Left kidney (tissue), 1 donor: ENCODE measurements at regions not wholly inside any gene's neighbourhood (a gene's known extent, or its start where the extent isn't known, plus 50 kb on each side); places are given as distances from the start of the nearest gene placed in this dataset.

Source experiments
- DNase-seq: peaks from one replicate; pipeline ENCODE4 v3.0.0-alpha.2; 2013

DNA sequence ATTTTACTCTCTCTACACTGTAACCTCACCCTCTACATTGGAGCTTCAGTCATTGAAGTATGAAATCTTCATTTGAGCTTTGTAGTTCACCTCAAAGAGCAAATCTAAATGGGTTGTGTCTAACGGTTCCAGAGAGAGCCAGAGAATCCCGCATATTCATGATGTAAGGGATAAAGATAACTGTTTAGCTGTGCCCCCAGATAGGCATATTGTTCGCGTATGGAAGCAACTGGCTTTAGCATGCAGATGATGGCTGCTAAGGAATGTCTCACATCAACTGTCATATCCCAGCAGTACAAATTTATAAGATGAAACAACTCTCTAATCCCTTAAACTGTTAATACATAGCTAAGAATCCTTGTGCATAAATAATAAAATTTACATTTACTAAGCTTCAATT is 412.7 kb upstream of the ROBO2 start:
- DNase-seq = no peak

DNA sequence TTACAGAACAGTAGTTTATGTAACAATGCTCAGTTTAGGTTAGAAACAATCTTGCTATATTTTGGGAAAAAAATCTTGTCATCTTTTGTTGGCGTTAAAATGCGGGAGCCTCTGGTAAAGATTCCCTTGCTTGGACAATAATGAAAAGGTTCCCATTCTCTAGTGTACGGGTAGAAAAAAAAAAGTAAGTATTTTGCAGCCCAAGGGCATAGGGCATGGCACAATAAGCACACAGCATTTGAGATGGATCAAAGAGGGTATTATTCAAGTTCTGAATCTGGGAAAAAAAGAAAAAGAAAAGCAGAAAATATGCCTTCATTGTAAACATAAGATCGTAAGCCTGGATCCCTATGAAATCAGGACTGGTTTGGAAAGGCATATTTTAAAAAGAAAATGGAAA is 408.6 kb upstream of the ROBO2 start:
- no peak for DNase-seq

DNA sequence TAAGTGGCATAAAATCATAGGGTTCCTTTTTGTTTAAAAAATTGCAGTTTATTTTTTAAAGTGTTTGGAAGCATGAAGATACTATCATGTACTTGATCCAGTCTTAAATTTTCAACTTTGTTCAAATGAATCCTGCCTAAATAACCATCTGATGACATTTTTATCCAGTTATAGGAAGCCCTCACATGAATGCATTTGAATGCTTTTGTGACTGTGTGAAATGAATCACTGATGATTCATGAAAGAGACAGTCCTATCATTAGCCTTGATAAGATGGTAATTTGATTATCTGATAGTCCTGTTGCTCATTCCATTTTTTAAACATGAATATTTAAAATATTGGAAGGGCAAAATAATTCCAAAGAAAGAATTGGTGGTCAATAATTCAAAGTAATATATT is 401.9 kb upstream of the ROBO2 start:
- no peak for DNase-seq

DNA sequence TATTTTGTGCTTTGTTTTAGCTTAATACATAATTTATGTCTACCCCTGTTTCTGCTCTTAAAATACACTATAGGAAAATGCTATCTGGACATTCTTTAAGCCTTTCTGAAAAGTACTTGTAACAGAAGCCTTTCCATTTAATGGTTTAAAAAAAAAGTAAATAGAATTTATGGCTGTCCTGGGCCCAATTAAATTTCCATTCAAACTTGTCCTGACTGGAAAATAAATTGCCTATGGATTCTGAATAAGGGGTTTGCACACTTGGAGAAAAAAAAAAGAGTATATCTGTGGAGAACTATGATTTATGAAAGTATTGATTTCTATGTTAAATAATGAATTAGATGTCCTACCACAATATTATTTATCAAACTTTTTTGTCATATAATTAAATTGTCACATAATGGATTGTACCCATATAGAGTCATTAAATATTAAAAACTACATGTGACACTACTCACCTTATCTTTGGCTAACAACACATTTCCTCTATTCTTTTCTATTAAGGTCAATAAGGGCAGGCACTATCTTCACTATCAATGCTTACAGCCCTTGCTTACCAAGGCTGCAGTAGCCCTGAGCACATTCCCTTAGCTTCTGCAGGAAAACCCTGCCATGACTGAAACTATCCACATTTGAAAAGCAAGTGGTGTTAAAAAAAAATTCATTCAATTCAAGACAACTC is 396.1 kb upstream of the ROBO2 start:
- DNase-seq = peak; percentile 24

DNA sequence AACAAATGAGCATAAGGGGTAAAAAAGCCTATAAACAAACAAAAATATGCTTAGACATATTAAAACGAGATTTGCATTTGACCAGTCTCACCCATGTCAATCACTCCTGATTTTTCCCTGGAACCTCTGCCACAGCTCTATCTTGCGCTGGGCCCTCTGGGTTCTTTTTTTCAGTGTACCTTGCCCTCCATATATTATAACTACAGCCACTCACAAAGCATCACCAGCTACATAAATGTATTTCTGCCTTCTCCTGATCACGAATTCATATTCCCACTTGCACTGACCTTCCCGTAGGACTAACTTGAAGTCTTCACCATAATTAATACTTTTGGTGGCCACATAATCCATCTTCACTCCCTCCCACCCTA is 395.6 kb upstream of the ROBO2 start:
- DNase-seq = no peak

DNA sequence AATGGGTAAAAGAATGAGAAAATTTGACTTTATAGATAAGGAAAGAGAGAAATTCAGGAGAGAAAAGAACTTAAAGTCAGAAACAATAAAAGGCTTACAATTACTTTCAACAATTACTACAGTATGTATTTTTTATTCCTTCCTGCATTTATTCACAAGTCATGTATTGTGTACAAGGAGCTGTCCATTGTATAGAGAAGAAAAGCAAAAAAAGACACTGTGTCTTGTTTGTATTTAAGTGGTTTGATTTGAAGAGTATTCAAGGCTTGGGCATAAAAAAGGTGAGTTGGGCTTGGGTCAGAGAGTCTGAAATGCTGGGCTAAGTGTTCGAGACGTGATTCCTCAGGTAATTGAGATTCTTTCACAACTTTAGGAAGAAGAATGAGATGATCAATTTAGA is 394.2 kb upstream of the ROBO2 start:
- no peak for DNase-seq

DNA sequence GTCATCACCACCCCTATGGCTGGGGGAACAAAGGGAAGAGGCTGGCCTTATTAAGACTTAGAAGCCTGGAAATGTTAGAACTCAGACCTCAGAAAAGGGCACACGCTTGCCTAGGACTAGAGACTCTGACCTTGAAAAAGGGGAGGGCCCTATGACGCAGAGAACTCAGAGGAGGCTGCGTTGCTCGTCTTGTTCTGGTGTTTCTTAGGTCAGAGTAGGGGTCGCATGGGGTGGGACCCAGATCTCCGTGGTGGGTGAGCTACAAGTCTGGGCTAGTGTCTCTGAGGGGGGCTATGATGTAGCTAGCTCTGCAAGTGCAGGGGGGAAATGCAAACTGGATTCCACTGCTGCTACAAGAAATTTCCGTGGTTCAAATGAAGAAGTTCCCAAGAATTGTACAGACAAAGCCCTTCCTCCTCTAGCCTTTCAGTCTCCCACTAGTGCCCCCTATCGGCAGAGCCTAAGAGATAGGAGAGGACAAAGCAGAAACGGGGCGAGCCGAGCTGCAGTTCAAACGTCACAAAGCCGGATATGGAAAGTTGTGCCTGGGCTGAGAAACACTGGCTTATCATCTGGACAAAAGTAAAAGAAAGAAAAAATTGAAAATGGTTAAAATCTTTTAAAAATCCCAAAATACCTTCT is 392.9 kb upstream of the ROBO2 start:
- DNase-seq = no peak

DNA sequence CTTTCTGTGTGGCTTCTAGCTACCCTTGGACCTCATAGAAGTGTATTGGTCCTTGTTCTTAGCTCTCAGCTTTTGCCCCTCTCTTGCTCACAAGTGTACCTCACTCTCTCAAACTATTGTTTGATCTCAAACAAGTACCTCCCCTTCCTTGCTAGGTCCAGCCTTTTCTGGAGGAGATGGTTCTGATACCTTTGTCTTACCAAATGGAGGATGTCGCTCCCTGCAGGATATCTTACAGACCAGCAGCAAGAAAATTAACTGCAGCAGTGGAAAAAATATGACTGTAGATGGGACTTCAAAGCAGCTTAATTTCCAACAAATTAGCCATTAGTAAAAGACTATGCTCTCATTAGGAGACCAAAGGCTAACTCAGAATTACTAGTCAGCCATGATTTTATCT is 388.1 kb upstream of the ROBO2 start:
- DNase-seq = no peak

DNA sequence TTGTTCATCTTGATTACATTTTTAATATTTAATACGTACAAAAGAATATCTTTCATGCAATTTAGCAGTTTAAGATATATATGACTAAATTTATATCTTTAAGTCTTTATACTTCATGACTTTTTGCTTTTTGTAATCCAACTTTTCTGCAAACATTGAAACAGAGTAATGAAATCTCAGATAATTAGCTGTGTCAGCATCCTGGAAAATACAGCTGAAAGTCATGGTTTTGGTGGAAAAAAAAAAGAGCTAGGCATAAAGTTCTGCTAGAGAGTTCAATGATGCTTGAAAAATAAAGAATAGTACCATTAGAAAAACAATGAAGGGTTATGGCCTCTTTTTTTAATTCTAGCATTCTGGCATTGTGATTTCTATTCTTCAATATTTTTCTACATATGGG is 387.4 kb upstream of the ROBO2 start:
- DNase-seq = no peak

DNA sequence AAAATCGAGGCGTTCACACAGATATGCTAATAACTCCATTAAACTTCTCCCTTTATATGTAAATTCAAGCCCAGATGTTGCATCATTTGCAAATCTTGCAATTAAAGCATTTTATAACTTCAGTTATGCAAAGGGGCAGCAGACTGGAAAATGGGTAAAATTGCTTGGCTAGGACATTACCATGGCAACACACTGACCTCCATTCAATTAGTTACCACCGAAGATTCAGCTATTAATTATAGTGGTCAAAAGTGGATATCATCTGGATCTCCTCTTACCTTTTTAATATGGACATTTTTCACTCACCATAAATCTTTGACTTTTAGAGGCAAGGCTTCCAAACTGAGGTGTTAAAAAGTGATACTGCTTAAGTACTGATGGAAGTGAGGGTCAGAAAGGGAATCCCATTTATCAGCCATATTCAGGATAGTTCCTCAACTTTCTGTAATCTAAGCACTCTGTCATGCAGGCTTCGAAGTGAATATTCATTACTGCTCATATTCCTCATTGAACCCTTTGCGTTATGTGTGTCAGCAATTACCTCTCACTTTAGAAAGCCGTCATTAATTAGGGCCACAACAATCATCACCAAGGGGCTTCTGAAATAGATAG is 386.2 kb upstream of the ROBO2 start:
- no peak for DNase-seq

DNA sequence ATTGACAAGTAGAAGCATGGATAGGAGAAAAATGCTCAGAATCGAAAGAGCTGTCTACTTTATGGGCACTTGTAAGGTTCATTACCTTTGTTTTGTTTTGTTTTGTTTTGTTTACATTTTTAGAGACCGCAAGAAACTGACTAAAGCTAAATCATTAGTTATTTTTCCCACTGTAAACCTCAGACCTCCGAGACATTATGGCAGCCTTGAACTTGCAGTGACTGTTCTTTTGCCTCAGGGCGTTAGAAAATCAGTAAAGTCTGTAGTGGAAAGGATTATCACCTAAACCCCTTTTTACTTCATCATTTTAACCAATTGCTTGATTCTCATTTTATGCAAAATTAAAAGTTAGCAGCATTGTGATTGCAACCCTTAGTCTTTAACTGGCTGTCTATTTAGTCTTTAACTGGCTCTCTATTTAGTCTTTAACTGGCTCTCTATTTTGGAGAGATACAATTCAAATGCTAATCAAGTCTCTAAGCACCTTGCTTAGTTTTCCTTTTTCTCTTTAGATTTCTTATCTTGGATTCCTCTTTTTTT is 383.3 kb upstream of the ROBO2 start:
- DNase-seq = no peak

DNA sequence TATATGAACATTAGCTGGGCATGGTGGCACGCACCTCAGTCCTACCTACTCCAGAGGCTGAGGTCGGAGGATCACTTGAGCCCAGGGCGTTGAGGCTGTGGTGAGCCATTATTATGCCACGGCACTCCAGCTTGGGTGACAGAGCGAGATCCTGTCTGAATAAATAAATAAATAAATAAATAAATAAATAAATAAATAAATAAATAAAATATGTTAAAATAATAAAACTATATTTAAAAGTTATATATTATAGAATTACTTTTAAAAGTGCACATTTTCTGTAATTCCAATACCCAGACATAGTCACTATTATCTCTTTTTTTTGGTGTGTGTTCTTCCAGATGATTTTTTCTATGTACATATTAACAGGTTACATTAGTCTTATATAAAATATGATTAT is 382.0 kb upstream of the ROBO2 start:
- no peak for DNase-seq

DNA sequence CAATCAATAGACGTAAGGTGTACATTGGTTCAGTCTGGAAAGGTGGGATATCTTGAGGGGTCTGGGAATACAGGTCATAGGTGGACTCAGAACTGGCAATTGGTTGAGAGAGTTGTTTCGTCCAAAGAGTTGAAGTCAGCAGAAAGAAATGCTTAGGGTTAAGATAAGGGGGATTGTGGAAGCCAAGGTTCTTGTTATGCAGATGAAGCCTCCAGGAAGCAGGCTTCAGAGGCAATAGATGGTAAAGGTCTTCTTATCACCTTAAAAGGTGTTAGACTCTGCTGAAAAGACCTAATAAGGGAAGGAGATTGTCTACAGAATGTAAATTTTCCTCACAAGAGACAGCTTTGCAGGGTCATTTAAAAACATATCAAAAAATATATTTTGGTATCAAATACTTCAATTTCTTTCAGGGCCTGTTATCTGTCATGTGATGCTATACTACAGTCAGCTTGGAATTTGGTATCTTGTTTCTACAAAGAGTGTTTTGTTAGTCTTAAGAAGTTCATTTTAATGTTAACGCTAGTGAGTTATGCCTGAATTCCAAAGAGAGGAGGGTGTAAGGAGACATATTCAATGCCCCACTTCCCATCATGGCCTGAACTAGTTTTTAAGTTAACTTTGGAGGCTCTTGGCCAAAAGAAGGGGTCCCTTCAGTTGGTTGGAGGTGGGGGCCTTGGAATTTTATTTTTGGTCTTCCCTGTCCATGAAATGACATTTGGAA is 378.2 kb upstream of the ROBO2 start:
- DNase-seq = no peak

DNA sequence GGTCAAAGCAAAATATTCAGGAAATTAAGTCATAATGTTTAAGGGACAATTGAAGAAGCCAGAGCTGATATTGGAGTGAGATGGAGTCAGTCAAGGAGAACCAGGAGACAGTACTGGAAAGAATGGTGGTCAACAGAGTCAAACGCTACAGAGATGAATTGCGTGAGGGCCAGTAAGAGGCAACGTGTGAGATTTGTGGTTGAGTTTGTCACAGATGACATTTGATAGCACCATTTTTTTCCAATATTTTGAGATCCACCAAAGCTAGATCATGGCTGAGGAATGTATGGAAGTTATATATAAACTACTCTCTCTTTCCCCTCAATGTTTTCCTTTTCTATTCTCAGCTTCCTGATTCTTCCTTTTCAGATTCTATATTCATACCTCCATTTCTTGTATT is 375.1 kb upstream of the ROBO2 start:
- no peak for DNase-seq

DNA sequence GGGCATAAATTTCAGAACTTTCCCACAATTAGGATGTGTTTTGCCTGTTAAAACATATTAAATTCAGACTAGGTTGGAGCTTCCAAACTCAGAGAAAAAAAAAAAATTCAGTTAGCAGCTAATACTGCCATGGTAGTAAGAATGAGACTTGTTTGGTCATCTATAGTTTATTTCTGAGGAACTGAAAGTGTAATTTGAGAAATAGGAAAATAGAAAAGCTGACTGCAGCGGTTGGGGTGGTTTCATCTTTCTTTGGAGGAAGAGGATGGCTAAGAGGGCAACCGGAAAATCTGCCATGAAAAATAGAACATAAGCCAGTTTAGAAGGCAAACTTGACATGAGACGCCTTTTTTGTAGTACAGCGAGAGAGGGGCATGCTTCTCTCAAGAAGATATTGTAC is 371.2 kb upstream of the ROBO2 start:
- DNase-seq = no peak

DNA sequence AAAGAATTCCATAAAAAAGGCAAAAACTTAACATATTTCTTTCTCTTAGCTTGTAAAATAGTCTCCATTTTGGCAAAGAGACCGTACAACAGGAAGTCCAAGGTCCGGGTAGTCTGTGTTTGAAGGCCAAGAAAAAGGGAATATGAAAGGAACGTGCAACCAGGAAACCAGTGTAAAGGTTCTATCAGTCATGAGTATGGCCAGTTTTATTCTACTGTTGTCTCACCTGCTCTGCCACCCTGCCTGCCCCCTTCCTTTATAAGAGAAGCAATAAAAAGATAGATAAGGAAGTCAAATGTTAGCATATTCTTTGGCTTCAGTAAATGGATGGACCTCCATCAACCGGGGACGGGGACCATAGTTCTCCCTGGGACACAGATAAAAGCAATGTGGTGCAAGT is 370.6 kb upstream of the ROBO2 start:
- no peak for DNase-seq

DNA sequence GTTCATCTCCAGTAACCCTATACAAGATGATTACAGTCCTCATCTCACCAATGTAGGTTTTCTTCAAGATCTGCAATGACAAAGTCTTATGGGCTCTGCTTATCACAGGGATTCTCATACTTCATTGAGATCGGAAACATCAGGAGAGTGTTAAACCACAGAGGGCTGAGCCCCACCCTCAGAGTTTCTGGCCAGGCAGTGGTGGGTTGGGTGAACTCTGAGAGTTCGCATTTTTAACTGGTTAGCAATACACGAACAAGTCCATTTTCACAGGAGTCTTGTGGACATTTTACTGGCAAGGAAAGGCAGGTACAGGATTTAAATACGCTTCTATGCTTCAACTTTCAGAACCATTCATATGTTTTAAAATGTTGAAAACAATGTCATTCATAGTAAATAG is 366.7 kb upstream of the ROBO2 start:
- no peak for DNase-seq

DNA sequence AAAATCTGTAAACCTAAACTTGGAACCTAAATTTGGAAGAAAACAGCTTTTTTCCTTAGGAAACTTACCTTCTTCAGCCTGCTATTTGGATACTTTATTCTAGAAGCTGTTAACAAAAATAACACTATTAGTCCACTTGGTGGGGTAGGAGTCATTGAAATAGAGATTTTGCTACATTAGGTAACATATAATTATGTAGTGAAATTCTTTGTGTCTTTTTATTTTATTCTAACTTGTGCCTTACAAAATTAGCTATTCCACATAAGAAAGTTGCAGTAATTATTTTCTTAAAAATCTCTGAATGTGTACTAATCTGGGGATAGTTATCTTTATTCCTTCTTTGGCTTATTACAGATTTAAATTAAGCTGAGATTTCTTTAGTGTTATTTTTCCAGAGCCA is 360.4 kb upstream of the ROBO2 start:
- peak; percentile 38 for DNase-seq

DNA sequence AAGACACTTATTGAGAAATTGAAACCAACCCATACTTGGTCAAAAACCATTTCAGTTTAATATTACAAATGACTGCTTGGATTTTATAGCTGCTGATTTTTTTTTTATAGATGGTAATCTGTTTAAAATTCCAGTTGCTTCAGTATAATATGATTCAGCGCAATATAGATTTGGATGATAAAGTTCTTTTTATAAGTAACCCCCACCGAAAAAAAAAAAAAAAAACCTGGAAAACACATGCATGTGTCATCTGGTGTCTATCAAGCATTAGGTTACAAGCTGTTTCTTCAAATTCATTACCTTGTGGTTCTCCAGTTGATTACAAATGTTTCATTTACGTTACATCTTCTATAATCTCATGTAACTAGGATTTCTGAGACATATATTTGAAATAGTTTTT is 356.6 kb upstream of the ROBO2 start:
- DNase-seq = no peak

DNA sequence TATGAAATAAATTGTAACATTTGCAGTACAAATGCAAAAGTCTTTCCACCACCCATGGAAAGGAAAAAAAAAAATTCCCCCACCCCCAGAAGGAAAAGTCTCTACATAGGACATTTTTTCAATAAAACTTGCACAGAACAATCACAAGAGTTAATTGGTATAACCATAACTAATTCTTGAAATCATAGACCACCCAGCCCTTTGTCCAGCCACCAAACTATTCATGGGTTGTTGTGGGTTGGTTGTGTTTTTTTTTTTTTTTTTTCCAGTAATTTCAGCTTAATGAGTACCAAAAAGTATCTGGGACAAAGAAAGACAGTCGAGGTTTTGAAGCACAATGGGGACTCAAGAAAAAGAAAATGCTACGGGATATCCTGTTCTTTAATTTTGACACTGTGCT is 355.0 kb upstream of the ROBO2 start:
- DNase-seq = no peak

DNA sequence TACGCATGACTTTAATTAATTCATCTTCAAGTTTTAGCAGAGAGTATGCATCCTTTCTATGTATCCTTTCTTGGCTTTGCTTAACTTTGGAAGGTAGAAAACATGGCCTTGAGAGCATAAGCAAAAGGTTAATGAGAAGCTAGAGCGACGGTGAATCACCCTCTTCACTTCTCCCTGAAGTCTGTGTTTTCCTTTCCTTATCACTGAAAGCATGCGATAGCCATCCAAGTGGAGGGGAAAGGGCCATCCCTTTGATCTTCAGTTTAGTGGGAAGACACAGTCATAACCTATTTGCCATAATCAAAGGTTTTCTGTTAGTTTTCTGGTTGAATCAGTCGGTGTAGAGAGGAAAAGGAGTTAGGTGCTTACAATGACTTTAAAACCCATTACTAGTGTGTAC is 354.0 kb upstream of the ROBO2 start:
- no peak for DNase-seq

DNA sequence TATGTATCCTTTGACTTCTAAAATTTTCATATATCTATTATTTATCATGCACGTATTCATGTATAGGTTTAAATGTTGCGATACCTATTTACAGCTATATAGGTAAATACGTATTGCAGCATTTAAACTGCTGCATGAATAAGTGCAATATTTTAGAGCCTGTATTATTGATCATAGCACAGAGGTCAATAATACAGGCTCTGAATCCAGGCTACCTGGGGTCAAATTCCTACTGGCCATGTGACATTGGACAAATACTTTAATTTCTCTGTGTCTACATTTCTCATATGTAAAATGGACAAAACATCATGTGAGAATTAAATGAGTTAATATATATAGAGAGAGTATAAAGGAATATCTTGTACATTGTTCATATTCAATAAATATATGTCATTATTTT is 352.9 kb upstream of the ROBO2 start:
- DNase-seq = no peak

DNA sequence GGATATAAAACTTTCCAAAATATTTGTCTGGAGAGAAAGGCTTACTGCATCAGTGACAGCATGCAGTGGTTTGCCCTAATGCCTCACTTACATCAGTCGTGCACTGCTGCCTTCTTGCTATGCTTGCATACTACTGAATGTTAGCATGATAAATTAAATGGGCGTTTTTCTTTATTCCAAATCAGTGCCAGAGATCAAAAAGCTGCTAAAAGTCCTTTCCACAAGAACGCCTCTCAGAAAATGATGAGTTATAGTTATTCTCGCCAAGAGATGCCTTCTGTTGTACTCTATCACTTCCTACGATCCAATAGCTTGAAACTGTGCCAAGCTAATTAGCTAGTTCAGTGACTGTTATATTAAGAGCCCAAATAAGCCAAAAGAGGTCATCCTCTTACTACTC is 345.8 kb upstream of the ROBO2 start:
- peak; percentile 19 for DNase-seq
